GM11168 (cell line): ENCODE measurements at regions not wholly inside any gene's neighbourhood (a gene's known extent, or its start where the extent isn't known, plus 50 kb on each side); places are given as distances from the start of the nearest gene placed in this dataset.

Experiments used
- in situ Hi-C: fragments of 300-500 bp; cut with MboI; formaldehyde crosslinking; loops from one replicate; pipeline ENCODE4 v1.12.0; 2022; ENCODE audit warnings: low sequenced_read_pairs; ENCODE audit not compliant: unreplicated experiment

DNA sequence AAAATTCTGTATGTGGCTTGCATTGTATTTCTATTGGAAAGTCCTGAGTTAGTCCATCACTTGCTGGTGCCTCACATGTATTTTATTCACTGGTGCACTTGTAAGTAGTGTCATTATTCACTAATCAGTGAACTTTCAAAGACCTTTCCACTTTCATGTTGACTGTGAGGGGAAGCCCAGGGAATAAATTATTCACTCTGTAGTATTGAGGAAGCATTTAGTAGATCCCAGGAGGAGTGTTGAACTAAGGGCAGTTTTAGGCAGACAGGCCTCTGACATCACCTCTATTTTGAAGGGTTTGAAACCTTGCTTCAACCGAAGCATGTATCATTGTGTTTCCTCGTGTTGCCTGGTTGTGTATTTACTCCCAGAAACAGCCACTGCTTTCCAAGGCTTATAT lies 705.4 kb upstream of the RIOK2 start:
- in situ Hi-C loops: no loop called here

DNA sequence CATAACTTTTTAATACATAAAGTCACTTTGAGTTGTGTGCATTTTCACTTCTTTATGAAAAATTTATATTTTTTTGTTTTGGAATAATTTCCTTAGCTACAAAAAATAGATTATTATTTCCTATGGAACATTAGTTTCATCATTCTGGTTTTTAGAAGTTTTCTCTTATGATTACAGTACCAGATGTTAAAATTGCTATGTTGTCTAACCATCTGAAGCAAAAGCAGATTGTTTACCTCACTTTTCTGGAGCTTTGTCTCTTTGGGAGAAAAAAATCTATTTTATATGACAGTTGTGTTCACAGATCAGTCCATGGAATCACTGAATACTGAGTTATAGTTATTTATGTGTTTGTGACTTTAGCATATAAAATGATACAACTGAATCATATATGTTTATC lies 708.9 kb upstream of the RIOK2 start:
- in situ Hi-C loops: no loop called here

DNA sequence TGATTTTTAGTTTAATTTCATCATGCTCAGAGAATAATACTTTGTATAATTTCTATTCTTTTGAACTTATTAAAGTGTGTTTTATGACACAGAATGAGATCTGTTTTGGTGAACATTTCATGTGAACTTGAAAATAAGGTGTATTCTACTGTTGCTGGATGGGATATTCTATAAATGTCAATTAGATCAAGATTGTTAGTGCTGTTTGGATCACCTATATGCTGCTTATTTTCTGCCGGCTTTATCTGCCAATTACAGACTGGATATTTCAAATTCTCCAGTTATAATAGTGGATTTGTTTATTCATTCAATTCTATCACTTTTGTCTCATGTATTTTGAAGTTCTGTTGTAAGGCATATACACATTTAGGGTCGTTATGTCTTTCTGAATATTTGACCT lies 720.7 kb upstream of the RIOK2 start:
- in situ Hi-C loops: no loop called here

DNA sequence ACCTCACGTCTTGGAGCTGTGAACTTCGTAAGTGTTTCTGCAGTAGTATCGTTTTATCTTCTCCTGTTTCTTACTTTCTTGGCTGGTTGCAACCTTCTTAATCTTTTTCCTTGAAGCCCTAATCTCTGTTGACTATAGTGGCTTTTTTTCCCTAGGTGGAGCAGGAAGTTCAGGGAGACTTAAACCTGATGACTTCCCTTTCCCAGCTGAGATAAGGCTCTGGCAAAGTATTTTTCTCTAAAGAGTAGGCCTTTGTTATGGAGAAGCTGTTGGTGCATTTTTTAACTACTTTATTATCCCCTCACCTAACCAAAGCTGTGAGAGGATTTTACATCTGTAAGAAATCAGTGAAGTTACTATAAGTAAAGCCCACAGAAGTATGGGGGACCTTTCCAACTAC lies 723.1 kb upstream of the RIOK2 start:
- in situ Hi-C loops: no loop called here

DNA sequence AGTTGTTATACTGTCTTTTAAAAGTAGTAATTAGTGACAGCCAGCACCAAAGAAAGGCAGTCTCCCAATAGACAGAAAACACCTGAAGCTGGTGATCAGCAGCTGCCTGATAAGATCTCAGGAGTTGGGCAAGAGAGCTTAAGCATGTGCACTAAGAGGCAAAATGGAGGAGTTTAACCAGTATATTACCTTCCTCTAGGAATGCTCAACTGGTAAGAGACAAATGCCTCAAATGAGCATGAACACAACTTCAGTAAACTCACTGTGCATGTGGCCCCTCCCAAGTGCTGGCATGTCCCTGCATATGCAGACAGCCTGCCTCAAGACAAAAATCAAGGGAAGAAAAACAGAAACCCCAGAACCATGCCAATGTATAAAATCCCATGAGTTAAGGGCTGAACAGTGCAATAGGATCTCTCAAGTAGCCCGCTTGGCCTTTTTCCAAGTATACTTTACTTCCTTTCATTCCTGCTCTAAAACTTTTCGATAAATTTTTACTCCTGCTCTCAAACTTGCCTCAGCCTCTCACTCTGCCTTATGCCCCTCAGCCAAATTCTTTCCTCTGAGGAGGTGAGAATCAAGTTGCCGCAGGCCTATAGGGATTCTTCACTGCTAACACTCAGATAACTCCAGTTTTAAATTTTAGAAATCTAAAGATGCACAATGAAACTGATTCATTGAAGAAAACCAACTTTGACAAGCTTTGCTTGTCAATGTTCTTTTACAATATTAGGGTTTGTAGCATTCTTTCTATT lies 724.8 kb upstream of the RIOK2 start:
- in situ Hi-C loops: no loop called here

DNA sequence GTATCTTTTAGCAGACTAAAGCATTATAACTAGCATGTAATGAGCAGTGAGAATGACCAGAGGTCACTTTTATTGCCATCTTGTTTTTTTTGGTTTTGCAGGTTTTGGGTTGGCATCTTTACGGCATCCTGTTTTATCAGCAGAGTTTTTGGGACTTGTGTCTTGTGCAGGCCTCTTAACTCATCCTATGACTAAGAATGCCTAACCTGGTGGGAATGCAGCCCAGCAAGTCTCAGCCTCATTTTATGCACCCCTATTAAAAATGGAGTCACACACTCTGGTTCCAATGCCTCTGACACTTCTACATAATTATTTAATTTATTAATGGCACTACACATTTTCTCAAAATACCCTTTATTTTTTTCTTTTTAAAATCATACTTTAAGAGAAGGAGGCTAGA lies 726.5 kb upstream of the RIOK2 start:
- in situ Hi-C loops: no loop called here

DNA sequence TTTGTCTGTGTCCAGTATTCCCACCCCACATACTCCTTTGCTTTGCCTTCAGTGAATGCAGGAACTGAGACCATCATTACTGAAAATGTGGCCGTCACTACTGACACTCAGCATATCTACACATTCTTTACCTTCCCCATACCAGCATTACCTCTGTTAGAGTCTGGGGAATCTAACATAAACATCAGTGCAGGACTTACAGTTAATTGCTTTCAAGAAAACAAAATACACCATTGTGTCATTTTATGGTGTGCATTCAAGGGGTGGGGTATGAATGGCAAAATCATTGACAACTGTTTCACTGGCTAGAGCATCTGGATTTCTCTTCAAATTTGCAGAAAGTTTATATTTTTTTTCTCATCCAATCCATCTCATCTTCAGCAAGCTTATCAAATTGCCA lies 731.4 kb upstream of the RIOK2 start:
- in situ Hi-C loops: no loop called here

DNA sequence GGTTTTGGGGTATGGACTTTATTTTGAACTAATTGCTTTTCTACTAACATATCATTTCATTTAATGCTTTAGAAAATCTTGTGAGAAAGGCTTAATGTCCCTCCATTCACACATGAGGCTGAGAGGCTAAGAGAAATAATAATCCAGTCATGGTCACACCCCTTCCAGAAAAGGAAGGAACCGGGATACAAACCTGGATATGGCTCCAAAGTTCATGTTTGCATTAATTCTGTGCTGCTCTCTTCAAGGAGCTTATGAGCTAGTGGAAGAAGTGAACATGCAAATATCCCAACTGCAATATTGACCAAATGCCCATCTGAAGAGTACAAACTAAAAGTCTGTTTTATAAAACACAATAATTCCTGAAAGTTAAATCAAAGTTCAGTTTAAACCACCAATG lies 732.1 kb upstream of the RIOK2 start:
- in situ Hi-C loops: no loop called here

DNA sequence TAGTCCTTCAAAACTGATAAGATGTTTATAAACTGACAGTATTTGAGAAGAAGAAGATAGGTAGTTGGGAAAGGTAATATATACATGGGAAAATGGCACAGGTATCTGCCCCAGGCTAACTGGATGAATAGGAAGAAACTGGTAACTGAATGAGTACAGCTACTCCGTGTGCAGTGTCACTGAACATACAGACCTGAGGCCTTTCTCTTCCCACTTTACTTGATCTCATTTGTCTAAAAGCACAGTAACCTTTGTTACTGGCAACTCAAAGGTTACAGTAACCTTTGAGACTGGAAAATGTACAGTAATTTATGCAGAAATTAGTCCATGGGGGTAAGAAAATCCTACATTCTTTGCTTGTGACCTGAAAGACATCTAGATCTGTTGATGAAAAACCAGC lies 735.0 kb upstream of the RIOK2 start:
- in situ Hi-C loops: no loop called here

DNA sequence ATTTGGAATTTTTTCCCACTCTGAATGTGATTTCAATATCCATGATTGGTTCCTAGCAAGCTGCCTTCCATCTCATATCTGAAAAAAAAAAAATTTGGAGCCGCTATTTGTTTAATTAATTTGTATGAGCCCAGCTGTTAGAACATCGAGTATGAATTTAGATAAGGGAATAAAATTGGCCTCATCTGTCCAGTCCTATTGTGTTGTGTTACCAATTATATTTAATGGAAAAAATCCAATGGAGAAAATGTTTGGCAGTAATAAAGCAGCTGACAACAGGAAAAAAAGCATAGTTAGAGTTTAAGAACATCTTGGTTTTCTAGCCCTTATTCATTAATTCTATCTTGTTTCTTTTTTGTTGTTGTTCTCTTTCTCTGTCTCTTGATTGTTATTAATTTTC lies 735.6 kb upstream of the RIOK2 start:
- in situ Hi-C loops: no loop called here

DNA sequence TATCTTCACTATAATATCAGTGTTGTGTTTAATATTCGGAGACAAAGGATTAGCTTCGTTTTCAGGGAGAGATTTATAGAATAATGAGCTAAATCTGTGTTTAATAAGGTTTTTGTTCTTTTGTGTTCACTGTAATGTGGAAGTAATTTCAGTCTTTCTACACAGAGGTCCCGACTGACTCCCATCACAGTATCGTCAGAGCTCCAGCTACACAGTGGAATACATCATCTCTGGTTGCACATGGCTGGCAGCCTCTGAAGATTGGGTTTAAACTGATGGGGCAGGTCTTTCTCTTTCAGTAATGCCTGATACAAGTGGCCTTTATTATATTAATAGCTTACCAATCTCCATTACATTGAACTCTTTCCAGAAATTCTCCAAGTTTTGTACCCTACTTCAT lies 736.7 kb upstream of the RIOK2 start:
- in situ Hi-C loops: no loop called here

GRCh38 chr5:97922776-97923175 lies 739.7 kb upstream of the RIOK2 start:
- in situ Hi-C loops: no loop called here

- in situ Hi-C loops: no loop called here
Observed at GRCh38 chr5:97923496-97923895, 740.4 kb upstream of the RIOK2 start.

DNA sequence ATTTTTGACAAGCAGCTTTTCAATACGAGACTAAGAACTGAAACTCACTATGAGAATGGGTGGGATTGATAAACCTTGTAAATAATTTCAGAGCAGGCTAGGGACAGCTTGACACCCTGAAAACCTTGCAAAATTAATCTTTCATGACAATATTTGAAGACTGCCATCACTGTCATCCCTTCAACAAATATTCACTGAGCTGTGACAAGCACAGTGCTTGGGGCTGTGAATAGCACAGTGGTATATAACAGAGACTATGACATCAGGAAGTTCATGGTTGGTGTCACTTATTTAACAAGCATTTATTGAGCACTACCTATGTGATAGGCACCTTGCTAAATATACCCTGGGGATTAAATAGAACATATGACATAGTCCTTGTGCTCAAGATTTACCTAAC lies 741.0 kb upstream of the RIOK2 start:
- in situ Hi-C loops: no loop called here

GRCh38 chr5:97929383-97929782 lies 746.3 kb upstream of the RIOK2 start:
- in situ Hi-C loops: no loop called here

GRCh38 chr5:97931829-97932228 lies 748.8 kb upstream of the RIOK2 start:
- in situ Hi-C loops: no loop called here

DNA sequence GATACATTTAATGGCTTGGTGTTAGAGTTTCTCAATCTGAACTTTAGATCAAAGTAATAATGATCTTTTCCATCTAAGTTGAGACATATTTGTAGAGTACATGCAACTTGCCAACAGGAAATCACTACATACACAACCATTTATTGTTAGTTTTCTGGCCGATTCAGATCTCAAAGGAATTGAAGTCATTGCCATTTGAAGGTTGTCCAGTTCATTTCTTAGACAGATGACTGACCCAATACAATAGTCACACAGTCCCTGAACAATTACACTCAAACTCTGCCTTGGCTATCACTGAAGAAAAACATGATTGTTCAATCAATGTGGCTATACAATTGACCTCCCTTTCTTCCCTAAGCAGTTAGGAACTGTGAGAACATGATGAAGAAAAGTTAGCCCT lies 753.2 kb upstream of the RIOK2 start:
- in situ Hi-C loops: no loop called here

- in situ Hi-C loops: no loop called here
Observed at GRCh38 chr5:97937846-97938245, 754.8 kb upstream of the RIOK2 start.

- in situ Hi-C loops: no loop called here
Observed at GRCh38 chr5:97943036-97943435, 760.0 kb upstream of the RIOK2 start.

DNA sequence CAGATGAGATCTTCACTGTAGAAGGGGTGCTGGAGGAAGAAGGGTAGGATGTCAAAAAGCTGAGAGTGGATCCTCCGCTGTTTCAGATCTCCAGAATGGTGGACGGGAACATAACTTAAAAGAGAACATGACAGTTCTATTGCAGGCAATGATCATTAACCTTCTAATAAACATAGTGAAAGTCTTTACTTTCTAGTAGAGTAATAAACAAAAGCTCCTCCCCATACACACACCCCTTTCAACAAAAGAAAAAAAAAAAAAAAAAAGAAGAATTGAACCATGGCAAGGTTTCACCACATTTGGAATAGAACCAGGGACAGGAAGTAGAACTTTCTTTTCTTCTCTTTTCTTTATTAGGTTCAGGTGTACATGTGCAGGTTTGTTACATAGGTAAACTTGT lies 768.1 kb upstream of the RIOK2 start:
- in situ Hi-C loops: no loop called here

DNA sequence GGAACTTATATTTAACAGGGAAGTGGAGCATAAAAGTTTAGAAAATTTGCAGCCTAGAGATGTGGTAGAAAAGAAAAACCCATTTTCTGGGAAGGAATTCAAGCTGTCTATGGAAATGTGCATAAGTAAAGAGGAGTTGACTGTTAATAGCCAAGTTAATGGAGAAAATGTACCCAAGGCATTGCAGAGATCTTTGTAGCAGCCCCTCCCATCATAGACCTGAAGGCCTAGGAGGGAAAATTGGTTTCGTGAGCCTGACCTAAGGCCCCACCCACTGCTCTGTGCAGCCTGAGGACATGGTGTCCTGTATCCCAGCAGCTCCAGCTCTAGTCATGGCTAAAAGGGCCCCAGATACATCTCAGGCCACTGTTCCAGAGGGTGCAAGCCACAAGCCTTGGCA lies 772.4 kb upstream of the RIOK2 start:
- in situ Hi-C loops: no loop called here

DNA sequence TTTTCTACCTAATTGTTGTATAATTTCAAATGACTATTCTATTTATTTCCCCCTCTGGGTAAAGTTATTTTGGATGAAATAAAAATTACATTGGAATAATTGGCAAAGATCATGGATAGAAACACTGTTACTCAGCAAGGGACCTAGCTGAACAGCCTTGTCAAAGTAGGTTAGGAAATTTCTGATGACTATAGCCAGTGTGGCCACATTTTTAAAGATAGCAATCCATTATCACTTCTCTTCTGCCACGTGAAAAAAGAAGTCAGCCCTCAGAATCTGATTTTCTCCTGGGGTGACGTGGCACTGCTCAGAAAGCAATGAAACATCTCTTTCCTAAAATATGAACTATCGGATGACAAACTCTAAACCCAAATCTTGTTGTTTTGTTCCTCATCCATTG lies 784.2 kb upstream of the RIOK2 start:
- in situ Hi-C loops: no loop called here

DNA sequence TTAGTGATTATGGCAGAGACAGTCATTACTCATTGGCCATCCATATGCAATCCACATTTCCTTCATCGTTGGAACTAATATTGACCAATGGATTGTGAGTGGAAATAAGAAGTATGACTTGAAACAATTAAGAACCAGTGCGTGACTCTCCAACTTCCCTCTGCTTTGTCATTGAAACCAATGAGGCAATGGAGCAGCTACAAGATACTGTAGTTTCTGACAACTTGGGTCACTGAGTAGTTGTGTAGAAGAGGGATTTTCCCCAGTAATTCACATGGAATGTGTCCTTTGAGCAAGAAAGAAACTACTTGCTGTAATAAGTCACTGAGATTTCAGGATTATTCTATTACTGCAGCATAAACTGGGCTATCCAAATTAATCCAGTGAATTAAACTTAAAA lies 785.3 kb upstream of the RIOK2 start:
- in situ Hi-C loops: no loop called here
